HG02938 (cell line): ENCODE measurements at regions not wholly inside any gene's neighbourhood (a gene's known extent, or its start where the extent isn't known, plus 50 kb on each side); places are given as distances from the start of the nearest gene placed in this dataset.

ENCODE experiments used
- ATAC-seq: cut with Tn5 transposase; IDR thresholded peaks from one replicate; pipeline ENCODE4 v1.9.1; 2021; ENCODE audit warnings: mild to moderate bottlenecking, moderate library complexity; ENCODE audit not compliant: unreplicated experiment

GRCh38 chr7:12882710-12883109 lies 195.3 kb downstream of the ARL4A start:
- ATAC-seq = no peak

- ATAC-seq = no peak
Measured at GRCh38 chr7:12884033-12884432, 196.6 kb downstream of the ARL4A start.

- ATAC-seq = no peak
Measured at GRCh38 chr7:12884856-12885440, 197.5 kb downstream of the ARL4A start.

- ATAC-seq = no peak
Measured at GRCh38 chr7:12888717-12889116, 201.3 kb downstream of the ARL4A start.

GRCh38 chr7:12889391-12889790 lies 202.0 kb downstream of the ARL4A start:
- no peak for ATAC-seq

- no peak for ATAC-seq
Measured at GRCh38 chr7:12890586-12890985, 203.2 kb downstream of the ARL4A start.

GRCh38 chr7:12893292-12893691 lies 205.9 kb downstream of the ARL4A start:
- ATAC-seq = no peak

GRCh38 chr7:12895296-12895695 lies 207.9 kb downstream of the ARL4A start:
- no peak for ATAC-seq

GRCh38 chr7:12896316-12896715 lies 208.9 kb downstream of the ARL4A start:
- no peak for ATAC-seq

- ATAC-seq = no peak
Measured at GRCh38 chr7:12898004-12898403, 210.6 kb downstream of the ARL4A start.

- ATAC-seq = no peak
Measured at GRCh38 chr7:12898620-12899019, 211.2 kb downstream of the ARL4A start.

- no peak for ATAC-seq
Measured at GRCh38 chr7:12905671-12906070, 218.2 kb downstream of the ARL4A start.

- ATAC-seq = no peak
Measured at GRCh38 chr7:12907774-12908173, 220.3 kb downstream of the ARL4A start.

GRCh38 chr7:12909483-12909882 lies 222.1 kb downstream of the ARL4A start:
- ATAC-seq = no peak

- no peak for ATAC-seq
Measured at GRCh38 chr7:12911053-12911452, 223.6 kb downstream of the ARL4A start.

GRCh38 chr7:12913002-12913401 lies 225.6 kb downstream of the ARL4A start:
- no peak for ATAC-seq

GRCh38 chr7:12917801-12918200 lies 230.4 kb downstream of the ARL4A start:
- no peak for ATAC-seq

- no peak for ATAC-seq
Measured at GRCh38 chr7:12921751-12922345, 234.4 kb downstream of the ARL4A start.

GRCh38 chr7:12923971-12924370 lies 236.5 kb downstream of the ARL4A start:
- no peak for ATAC-seq

- no peak for ATAC-seq
Measured at GRCh38 chr7:12926206-12926605, 238.8 kb downstream of the ARL4A start.

GRCh38 chr7:12927635-12928434 lies 240.4 kb downstream of the ARL4A start:
- ATAC-seq = no peak

GRCh38 chr7:12929476-12930140 lies 242.2 kb downstream of the ARL4A start:
- peak; percentile 69 for ATAC-seq
